ENCODE measurements at regions not wholly inside any gene's neighbourhood (a gene's known extent, or its start where the extent isn't known, plus 50 kb on each side); places are given as distances from the start of the nearest gene placed in this dataset.

- TF ChIP-seq CTCF (conservative IDR thresholded peaks at IDR 0.05; ENCODE audit: low read depth, low read length) (no peak), EZH2 (IDR thresholded peaks at IDR 0.05; ENCODE audit: borderline replicate concordance, low read depth, low read length, poor library complexity, severe bottlenecking) (no peak)
Observed at GRCh38 chr7:156401617-156402016, 239.0 kb upstream of the RNF32 start.
